HG02840 (cell line): ENCODE measurements at regions not wholly inside any gene's neighbourhood (a gene's known extent, or its start where the extent isn't known, plus 50 kb on each side); places are given as distances from the start of the nearest gene placed in this dataset.

Source experiments
- ATAC-seq: cut with Tn5 transposase; IDR thresholded peaks from one replicate; pipeline ENCODE4 v1.9.1; 2021; ENCODE audit warnings: mild to moderate bottlenecking, moderate library complexity, moderate number of reproducible peaks; ENCODE audit not compliant: unreplicated experiment, low FRiP score

- ATAC-seq = no peak
Observed at GRCh38 chr12:128123096-128123495, 143.9 kb upstream of the TMEM132C start.

GRCh38 chr12:128131955-128132354 lies 135.0 kb upstream of the TMEM132C start:
- no peak for ATAC-seq

GRCh38 chr12:128133321-128134073 lies 133.5 kb upstream of the TMEM132C start:
- no peak for ATAC-seq

- no peak for ATAC-seq
Observed at GRCh38 chr12:128137140-128137539, 129.8 kb upstream of the TMEM132C start.

GRCh38 chr12:128138125-128138524 lies 128.8 kb upstream of the TMEM132C start:
- no peak for ATAC-seq

- ATAC-seq = no peak
Observed at GRCh38 chr12:128140551-128140950, 126.4 kb upstream of the TMEM132C start.

GRCh38 chr12:128150961-128151360 lies 116.0 kb upstream of the TMEM132C start:
- no peak for ATAC-seq

GRCh38 chr12:128155571-128155970 lies 111.4 kb upstream of the TMEM132C start:
- ATAC-seq = no peak

- ATAC-seq = no peak
Observed at GRCh38 chr12:128163086-128163485, 103.9 kb upstream of the TMEM132C start.

GRCh38 chr12:128164533-128164932 lies 102.4 kb upstream of the TMEM132C start:
- ATAC-seq = no peak

GRCh38 chr12:128165387-128165786 lies 101.6 kb upstream of the TMEM132C start:
- no peak for ATAC-seq

- ATAC-seq = no peak
Observed at GRCh38 chr12:128168273-128168672, 98.7 kb upstream of the TMEM132C start.

- no peak for ATAC-seq
Observed at GRCh38 chr12:128170181-128170580, 96.8 kb upstream of the TMEM132C start.

- ATAC-seq = no peak
Observed at GRCh38 chr12:128178565-128178964, 88.4 kb upstream of the TMEM132C start.

- no peak for ATAC-seq
Observed at GRCh38 chr12:128178966-128179365, 88.0 kb upstream of the TMEM132C start.

GRCh38 chr12:128180166-128180565 lies 86.8 kb upstream of the TMEM132C start:
- ATAC-seq = no peak

GRCh38 chr12:128190052-128190451 lies 76.9 kb upstream of the TMEM132C start:
- no peak for ATAC-seq

GRCh38 chr12:128190614-128191013 lies 76.4 kb upstream of the TMEM132C start:
- ATAC-seq = no peak

- ATAC-seq = no peak
Observed at GRCh38 chr12:128191380-128191779, 75.6 kb upstream of the TMEM132C start.

GRCh38 chr12:128204711-128205110 lies 62.3 kb upstream of the TMEM132C start:
- ATAC-seq = no peak

- no peak for ATAC-seq
Observed at GRCh38 chr12:128205145-128205544, 61.8 kb upstream of the TMEM132C start.

GRCh38 chr12:128205758-128206157 lies 61.2 kb upstream of the TMEM132C start:
- no peak for ATAC-seq
